ENCODE measurements at regions not wholly inside any gene's neighbourhood (a gene's known extent, or its start where the extent isn't known, plus 50 kb on each side); places are given as distances from the start of the nearest gene placed in this dataset.

DNA sequence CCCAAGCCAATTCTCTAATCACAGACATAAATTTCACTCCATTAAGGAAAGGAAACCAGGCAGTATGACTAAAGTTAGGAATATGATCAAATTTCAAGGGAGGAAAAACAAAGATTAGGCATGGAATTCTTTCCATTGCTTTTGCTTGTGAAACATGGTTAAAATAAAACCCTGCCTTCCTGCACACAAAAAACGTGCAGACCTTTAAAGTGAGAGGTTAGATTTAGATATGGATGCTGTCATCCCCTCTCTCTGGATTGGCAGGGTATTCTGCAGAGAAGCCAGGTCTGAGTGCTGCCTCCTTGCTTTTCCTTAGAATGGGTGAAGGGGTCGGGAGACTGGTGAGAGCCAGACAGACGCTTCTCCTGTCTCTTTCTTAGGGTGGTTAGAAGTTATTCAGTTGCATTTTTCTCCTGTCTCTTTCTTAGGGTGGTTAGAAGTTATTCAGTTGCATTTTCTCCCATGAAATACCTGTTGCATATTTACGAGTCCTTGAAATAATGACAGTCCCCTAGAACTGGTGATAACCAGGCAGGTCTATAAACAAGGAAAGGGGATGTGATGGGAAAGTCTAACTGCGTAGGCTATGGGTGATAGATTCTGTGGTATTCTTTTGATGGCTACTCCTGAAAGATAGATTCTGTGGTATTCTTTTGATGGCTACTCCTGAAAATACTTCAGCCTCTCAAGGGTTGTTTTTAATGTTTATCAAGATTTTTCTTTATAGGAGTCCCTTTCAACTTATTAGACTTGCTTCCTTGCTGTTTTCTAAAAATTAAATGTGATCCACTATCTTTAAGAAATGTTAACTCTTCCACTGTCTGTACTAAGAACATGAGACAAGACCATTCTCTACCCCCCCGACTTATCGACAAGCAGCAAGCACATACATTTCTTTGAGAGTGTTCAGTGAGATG lies 163.6 kb downstream of the SPRY1 start:
- TF ChIP-seq EZH2 (IDR thresholded peaks at IDR 0.05; ENCODE audit: insufficient read depth, poor library complexity, severe bottlenecking) = no peak
- TF ChIP-seq EZH2phosphoT487 (IDR thresholded peaks at IDR 0.05; ENCODE audit: insufficient read depth, low read depth) = no peak
